Stimulated activated CD4-positive, alpha-beta T cell treated with anti-CD3 and anti-CD28 coated beads, TNF-alpha, amount 100 ng/mL, for 1 hour (primary cell): ENCODE measurements at regions not wholly inside any gene's neighbourhood (a gene's known extent, or its start where the extent isn't known, plus 50 kb on each side); places are given as distances from the start of the nearest gene placed in this dataset.
"Not testable (repeated sequence)": the region's sequence is repeated elsewhere in the genome, so short reads cannot be mapped to it uniquely, and the experiment has no call there.

ENCODE experiments used
- DNase-seq, 3 donors: peaks; one replicate each; pipeline ENCODE4 v3.0.0-alpha.2; 2020; ENCODE audit warnings: low read depth in 3 of 3, low spot score in 1 of 3

DNA sequence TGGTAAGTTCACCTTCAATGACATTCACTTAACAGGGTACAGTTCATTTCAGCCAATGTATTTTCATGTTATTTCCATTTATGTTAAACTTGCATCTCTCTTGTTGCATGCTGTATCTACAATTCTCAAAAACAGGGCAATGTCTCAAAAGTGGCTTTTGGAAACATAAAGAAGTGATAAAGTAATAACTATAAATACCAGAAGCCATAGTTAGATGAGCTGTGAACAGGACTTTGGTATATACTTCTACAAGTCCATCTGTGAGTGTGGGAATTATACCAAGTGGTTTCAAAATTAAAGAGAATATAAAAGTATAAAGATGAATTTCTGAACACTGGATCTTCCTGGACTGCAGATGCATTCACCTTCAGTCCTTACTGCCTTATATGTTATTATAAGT is 585.4 kb upstream of the PBX1 start:
- DNase-seq: no peak

DNA sequence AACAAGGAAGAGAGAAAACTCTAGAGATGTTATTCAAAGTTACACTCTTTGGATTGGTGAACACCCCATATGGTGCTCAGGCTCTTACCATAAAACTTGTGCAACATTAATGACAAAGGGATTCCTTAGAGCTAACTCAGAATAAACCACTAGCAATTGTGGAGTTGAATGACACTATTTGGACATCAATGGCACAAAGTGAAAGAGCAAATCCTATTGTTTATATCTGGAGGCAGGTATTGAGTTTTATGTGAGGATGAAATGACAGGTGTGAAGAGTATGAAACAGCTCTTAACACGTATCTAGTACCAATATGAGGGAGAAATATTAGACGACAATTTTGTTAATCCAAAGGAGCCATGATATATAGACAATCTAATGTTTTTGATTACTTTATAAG is 584.9 kb upstream of the PBX1 start:
- DNase-seq: no peak

DNA sequence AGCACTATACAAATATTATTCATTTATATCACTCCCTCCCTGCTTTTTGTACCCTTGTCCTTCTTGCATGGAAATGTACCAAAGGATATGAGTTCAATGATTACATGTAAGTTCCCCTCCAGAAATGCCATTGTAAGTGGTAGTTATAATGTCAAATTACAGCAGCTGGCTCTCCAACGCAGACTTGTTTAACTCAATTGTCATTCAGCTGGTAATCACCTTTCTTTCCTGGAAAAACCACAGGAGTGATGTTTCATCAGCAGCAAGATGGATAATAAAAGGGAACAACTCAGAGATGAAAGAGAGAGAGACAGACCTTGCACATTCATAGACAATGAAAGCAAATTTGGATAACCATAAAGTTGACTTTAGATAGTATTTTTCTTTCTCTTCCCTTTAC is 578.6 kb upstream of the PBX1 start:
- no peak for DNase-seq

DNA sequence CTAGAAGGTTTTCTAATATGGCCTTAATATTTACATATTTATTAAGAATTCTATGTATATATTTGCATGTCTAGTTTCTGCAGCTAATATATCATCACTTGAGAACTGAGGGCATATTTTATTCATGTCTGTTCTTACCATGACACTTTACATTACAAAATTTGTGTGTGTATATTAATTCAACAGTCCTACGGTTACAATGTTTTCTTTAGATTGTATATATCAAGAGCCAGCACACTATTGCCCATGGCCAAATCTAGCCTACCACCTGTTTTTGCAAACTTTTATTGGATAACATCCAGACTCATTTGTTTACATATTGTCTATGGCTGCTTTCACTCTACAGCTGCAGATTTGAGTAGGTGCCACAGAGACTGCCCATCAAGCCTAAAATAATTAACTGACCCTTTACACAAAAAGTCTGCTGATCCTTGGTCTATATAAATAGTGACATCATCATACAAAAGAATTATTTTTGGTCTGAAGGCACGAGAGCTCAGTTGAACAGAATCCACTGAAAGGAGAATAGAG is 577.4 kb upstream of the PBX1 start:
- no peak for DNase-seq

DNA sequence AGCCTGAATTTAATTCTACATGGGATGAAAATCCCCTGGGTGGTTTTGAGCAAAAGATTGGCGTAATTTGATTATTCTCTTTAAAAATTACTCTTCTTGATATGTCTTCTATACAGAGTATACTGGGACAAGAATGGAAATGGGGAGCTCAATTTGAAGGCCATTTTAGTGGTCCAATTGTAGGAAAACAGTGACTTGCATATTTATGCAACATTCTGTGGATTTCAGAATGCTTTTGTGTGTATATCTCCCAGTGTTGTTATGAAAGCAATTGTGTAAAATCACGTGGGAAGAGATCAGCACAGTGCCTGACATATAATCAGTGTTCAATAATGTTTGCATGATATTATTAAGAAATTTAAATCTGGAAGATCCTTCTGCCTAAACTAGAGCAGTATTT is 575.9 kb upstream of the PBX1 start:
- DNase-seq: no peak

DNA sequence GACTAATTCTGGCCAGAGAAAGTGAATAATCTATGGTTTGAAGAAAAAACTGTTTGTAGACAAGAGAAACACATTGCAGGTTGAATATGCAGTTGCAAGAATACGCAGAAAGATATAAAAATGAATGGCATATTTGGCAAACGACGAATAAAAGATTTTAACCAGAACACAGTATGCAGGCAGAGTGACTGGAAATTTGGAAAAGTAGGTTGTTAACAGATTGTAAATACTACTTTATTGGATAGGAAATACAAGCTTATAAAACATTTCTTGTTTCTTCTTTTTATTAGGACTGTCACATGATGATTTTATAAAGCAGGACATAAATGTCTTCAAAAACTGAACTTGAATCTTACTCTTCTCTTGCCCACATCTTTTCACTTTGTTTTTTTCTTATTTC is 573.3 kb upstream of the PBX1 start:
- no peak for DNase-seq

DNA sequence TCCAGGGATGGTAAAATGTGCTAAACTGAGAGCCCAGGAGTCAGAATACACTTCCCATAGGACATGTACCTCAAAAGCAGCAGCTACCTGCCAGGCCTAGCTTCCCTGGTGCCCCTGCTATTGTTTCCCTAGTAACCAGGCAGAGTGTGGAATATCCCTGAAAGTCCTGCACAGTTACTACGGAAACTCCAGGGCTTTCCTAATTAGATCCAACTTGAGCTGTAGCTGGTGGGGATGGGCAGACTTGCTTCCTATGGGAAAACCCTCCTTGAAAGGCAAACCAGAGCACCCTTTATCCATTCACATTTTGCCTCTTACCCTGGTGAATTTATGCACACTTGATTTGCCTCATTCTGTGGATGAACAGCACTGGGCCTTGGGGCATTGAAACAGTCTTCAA is 559.9 kb upstream of the PBX1 start:
- DNase-seq: no peak

DNA sequence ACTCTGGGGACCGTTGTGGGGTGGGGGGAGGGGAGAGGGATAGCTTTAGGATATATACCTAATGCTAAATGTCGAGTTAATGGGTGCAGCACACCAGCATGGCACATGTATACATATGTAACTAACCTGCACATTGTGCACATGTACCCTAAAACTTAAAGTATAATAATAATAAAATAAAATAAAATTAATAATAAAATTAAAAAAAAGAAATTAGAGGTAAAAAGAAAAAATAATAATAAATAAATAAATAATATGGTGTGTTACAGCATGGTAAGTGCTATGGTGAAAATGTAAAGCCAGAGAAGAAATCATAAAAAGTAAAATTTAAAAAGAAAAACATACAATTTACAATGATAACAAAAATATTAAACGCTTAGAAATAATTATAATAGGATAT is 552.8 kb upstream of the PBX1 start:
- DNase-seq: not testable (repeated sequence)

DNA sequence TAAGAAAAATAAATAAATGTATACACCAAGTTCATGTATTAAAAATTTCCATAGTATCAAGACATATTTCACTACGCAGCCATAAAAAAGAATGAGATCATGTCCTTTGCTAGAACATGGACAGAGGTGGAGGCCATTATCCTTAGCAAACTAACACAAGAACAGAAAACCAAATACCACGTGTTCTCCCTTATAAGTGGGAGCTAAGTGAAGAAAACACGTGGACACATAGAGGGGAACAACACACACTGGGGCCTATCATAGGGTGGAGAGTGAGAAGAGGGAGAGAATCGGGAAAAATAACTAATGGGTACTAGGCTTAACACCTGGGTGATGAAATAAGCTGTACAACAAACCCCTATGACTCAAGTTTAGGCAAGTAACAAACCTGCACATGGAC is 552.4 kb upstream of the PBX1 start:
- no peak for DNase-seq

DNA sequence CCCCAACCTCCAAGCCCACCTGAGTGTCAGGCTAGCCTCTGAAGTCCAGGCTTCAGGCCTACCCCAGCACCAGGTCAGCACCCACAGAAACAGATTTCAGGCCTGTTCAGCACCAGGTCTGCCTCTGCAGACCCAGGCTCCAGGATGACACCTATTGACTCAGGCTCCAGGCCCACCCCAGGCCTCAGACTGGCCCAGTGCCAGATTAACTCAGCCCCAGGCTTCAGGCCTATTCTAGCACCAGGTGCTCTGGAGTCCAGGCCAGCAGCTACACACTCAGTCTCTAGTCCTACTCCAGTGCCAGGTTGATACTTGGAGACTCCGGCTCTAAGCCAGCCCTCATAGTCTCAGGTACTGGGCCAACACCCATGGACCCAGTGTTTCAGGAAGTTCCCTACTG is 541.7 kb upstream of the PBX1 start:
- no peak for DNase-seq

DNA sequence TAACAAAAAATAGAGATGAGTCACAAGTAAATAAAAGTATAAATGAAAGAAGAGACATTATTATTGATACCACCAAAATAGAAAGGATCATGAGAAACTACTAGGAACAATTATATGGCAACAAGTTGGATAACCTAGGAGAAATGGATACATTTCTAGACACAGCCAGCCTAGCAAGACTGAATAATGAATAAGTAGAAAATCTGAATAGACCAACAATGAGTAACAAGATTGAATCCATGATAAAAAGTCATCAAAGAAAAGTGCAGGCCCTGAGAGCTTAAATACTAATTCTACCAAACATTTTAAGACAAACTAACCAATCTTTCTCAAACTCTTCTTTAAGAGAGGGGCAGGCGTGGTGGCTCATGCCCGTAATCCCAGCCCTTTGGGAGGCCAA is 538.6 kb upstream of the PBX1 start:
- DNase-seq: no peak

DNA sequence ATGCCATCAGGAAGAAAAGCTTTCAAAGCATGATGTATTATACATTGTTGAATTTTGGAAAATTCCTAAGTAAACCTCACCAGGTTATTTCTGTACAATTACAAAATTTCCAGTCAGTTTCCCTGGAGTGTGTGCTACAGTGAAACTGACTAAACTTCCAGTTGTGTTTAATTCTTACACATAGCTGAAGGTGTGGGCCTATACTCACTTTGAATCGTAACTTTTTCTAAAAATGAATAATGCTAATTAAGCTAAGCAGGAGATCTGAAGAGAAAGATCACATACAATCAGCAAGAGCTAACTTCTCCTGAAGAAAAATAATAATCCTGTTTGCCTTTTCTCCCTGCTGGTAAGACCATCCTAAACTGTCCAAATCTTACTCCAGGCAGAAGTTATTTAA is 537.2 kb upstream of the PBX1 start:
- DNase-seq: no peak

DNA sequence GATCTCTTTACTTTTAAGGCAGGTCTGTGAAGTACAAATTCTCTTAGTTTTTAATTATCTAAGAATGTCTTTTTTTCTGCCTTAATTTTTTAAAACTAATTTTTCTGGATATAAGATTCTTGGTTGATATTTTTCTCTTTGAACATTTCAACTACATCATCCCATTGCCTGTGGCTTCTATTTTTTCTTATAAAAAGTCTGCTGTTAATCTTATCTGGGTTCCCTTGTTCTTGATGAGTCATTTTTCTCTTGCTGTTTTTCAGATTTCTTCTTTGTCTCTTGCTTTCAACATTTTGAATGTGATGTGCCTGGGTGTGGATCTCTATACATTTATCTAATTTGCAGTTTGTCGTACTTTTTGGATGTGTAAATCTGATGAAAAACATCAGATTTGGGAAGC is 525.2 kb upstream of the PBX1 start:
- DNase-seq: no peak

DNA sequence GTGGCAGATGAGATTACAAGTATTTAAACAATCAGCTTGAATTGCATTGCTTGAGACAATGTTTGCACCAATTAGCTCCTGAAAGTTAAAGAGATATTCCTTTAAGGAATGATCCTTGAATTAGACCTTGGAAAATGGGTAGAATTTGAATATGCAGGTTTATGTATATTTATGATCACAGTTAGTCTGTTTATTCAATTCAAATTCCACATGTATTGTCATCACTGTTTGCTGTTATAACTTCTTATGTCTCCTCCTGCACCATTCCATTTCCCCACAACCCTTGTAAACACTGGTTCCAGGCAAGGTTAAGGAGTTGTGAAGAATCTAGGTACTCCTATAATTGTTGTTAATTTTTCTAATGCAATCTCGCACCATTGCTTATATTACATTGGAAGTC is 518.2 kb upstream of the PBX1 start:
- DNase-seq: no peak

DNA sequence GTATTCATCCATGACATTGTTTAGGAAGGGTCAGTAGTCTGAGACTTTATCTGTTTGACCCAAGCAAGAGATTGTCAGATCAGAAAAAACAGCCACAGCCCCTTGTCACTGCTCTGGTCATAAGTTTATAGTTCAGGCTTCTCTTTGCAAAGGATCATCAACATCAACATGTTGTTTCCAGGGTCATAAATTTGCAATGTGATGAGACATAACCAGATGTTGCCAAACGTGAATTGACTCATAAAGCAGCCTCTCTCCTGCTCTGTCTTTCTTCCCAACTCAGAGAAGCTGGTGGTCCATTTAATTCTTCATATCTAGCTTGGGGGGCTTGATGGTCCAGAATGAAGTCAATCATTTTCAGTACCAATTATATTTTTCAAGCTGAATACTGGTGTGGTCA is 507.2 kb upstream of the PBX1 start:
- no peak for DNase-seq

DNA sequence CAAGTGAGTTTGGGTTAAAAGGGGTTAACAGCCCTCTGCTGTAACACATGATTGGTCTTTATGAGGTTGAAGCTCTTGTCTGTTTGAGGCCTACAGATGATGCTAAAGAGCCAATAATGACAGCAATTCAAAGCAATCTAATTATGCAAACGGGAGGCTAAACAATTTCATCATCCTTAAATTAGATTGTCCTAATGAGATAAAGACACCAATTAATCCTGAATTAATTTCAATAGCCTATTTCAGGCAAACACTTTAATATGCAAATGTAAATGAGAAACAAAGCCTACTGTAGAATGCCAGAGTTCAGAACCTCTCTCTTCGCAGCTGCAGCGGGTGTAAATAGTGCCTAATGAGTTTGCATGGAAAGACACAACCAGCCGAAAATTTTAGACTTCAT is 504.7 kb upstream of the PBX1 start:
- DNase-seq: no peak

DNA sequence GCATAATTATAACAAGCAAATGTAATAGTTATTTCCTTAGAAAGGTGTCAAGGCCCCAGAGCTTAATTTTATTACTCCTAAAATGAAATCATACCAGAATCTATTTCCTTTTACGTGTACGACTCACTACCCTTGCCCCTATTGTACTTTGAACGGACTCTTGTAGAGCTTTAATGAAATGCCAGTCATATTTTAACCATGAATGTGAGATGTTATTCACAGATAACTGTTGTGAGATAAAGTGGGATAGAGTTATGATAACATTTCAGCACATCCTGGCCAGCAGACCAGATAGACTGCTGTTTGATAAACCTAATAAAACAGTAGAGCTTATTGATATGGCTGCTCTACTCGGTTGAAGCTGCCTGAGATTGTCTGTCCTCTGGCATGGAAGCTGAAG is 500.8 kb upstream of the PBX1 start:
- no peak for DNase-seq

DNA sequence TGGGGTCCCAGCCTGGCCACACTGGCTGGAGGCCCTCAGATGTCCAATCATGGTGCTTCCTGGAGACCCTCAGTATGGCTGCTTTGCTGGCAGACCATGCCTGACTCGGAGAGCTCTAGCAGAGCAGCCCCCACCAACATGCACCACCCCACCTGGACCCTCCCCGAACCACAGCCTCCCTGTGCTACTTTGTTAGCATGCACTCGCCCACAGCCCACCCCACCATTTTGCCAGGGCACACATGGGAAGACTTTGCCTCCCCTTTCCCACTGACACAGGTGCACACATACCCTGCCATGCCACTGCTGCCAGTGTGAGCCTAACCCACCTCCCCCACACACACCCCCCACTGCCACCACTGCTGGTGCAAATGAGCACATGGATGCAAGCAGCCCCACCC is 497.5 kb upstream of the PBX1 start:
- DNase-seq: no peak

DNA sequence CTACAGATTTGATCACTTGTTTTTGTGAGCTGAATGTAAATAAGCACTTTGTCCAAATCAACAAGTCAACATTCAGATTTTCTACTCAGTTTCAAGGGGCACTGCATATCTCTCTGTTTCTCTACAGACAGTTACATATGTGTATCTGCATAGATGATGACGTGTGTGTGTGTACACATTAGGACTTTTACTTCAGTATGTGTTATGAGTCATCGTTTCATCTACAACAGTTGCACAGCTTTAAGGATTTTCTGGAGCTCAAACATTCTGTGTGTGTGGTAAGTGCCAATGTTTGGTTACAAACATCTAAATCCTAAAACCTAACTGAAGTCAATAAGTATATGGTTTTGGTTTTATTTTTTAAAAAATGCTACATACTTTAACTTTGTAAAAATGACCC is 494.5 kb upstream of the PBX1 start:
- DNase-seq: no peak

DNA sequence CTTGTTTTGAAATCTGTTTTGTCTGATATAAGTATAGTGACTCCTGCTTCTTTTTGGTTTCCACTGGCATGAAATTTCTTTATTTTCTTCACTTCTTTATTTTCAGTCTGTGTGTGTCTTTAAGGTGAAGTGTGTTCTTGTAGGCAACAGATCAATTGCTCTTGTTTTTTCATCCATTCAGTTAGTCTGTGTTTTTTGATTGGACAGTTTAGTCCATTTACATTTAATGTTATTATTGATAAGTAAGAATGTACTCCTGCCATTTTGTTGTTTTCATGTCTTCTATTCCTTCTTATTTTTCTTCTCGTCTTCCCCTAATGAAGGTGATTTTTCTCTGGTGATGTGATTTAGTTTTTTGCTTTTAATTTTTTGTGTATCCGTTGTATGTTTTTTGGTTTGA is 487.7 kb upstream of the PBX1 start:
- DNase-seq: no peak

DNA sequence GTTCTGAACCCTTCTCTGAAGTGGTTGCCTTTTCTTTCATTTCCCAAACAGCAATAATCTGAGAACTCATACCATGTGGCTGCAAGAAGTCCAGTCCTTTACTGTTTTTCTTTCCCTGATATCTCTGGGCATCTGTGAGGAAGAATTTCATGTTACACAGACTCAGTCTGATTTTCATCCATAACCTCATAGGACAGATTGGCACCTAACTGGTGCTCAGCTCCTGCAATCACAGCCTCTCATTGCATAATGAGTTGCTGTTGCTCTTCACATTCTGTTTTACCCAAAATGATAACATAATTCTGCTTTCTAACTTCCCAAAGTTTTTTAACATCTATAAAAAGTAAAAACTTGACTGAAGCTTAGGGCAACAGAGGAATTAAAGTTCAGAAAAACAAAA is 472.2 kb upstream of the PBX1 start:
- DNase-seq: no peak

DNA sequence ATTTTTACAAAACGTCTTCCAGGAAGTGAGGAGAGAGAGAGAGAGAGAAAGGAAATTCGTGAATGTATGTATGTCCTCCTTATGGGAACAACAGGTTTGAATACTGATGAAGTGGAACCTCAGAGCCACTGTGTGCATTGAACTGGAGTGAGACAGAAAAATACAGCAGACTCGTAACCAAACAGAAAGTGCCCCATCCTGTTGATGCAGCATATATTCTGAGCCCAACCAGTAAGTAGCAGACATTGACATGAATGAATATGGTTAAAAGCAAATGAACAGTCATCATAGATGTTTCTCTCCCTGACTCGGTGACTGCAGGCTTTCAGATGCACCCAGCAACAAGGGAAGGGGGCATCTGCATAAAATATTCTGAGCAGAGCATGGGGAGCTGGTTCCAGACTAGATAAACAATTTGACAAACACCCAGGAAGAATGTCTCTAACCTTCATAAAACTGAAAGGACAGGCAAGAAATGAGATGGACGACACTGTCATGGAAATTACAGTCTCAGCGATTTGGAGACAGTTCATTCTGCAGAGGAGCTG is 471.0 kb upstream of the PBX1 start:
- DNase-seq: no peak

DNA sequence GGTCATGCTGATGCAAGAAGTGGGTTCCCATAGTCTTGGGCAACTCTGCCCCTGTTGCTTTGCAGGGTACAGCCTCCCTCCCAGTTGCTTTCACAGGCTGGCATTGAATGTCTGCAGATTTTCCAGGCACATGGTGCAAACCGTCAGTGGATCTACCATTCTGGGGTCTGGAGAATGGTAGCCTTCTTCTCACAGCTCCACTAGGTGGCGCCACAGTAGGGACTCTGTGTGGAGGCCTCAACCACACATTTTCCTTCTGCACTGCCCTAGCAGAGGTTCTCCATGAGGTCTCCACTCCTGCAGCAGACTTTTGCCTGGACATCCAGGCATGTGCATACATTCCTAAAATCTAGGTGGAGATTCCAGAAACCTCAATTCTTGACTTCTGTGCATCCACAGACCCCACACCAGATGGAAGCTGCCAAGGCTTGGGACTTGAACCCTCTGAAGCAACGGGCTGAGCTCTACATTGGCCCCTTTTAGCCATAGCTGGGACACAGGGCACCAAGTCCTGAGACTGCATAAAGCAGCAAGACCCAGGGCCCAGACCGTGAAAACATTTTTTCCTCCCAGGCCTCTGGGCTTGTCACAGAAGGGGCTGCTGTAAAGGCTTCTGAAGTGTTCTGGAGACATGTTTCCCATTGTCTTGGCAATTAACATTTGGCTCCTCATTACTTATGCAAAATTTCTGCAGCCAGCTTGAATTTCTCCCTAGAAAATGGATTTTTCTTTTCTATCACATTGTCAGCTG is 466.2 kb upstream of the PBX1 start:
- DNase-seq: peak in 1 of 3 donors; percentile 0
